ENCODE measurements at regions not wholly inside any gene's neighbourhood (a gene's known extent, or its start where the extent isn't known, plus 50 kb on each side); places are given as distances from the start of the nearest gene placed in this dataset.
A peak's percentile ranks its signal among the peaks of the same experiment; 100 is the strongest.

GRCh38 chr12:89213747-89214146 is 138.6 kb downstream of the DUSP6 start:
- H3K36me3 ChIP-seq (ENCODE audit: control insufficient read depth, insufficient read depth, low read length), result no peaks in the 10 kb centered on the region
- H3K4me3 ChIP-seq (ENCODE audit: low read depth, low read length), result no peak overlapping the region
- DNase-seq (ENCODE audit: low read depth) (no peak), FAIRE-seq (no peak)
- TF ChIP-seq CTCF (IDR thresholded peaks at IDR 0.05; ENCODE audit: insufficient read depth, low read length, severe bottlenecking), result no peak
- H3K27me3 ChIP-seq (ENCODE audit: control insufficient read depth, insufficient read depth, low read length), result no peaks in the 10 kb centered on the region

GRCh38 chr12:89213139-89213538 is 139.2 kb downstream of the DUSP6 start:
- Histone ChIP-seq H3K36me3 (ENCODE audit: control insufficient read depth, insufficient read depth, low read length) (no peaks in the 10 kb centered on the region), H3K27me3 (ENCODE audit: control insufficient read depth, insufficient read depth, low read length) (no peaks in the 10 kb centered on the region), H3K4me3 (ENCODE audit: low read depth, low read length) (no peak overlapping the region)
- FAIRE-seq, result no peak
- TF ChIP-seq CTCF (IDR thresholded peaks at IDR 0.05; ENCODE audit: insufficient read depth, low read length, severe bottlenecking), result no peak
- DNase-seq (ENCODE audit: low read depth), result no peak

GRCh38 chr12:89212339-89212771 is 139.9 kb downstream of the DUSP6 start:
- Histone ChIP-seq H3K27me3 (ENCODE audit: control insufficient read depth, insufficient read depth, low read length) (no peaks in the 10 kb centered on the region), H3K36me3 (ENCODE audit: control insufficient read depth, insufficient read depth, low read length) (no peaks in the 10 kb centered on the region), H3K4me3 (ENCODE audit: low read depth, low read length) (no peak overlapping the region)
- TF ChIP-seq CTCF (IDR thresholded peaks at IDR 0.05; ENCODE audit: insufficient read depth, low read length, severe bottlenecking), result no peak
- FAIRE-seq, result no peak
- DNase-seq (ENCODE audit: low read depth), result peak; percentile 31

DNA sequence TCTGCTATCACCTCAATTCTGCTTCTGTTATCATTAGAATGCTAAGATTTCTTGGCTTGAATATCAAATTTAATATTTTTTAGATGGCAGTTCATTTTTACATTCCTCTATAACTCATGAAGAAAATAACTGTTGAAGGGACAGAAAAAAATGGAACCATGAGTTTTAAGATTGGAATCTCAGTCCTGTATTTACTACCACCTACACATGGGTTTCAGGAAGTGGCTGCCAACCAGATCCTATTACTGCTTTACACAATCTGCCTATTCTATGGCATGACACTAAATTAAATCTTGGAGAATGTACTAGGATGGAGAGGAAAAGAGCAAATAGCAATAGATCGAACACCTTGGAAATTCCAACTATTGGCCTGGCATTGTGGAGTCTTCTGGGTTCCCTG is 140.8 kb downstream of the DUSP6 start:
- H3K36me3 ChIP-seq (ENCODE audit: control insufficient read depth, insufficient read depth, low read length), result no peaks in the 10 kb centered on the region
- no peak for TF ChIP-seq CTCF (IDR thresholded peaks at IDR 0.05; ENCODE audit: insufficient read depth, low read length, severe bottlenecking)
- no peak overlapping the region for H3K4me3 ChIP-seq (ENCODE audit: low read depth, low read length)
- FAIRE-seq, result no peak
- no peaks in the 10 kb centered on the region for H3K27me3 ChIP-seq (ENCODE audit: control insufficient read depth, insufficient read depth, low read length)
- peak; percentile 64 for DNase-seq (ENCODE audit: low read depth)

DNA sequence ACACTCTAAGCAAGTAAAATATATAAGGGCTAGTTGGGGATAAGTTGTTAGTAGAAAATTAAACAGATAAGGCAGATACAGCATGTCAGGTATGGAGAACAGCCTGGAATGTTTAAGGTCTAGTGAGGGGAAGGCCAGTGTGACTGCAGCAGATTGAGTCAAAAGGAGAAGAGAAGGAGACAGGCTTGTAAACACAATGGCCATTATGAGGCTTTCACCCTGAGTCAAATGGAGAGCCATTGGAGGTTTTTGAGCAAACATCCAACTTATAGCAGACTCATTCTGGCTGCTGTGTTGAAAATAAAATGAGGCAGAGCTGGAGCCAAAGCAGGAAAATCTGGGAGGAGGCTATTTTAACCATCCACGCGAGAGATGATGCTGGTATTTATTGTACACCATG is 142.0 kb downstream of the DUSP6 start:
- no peak for FAIRE-seq
- H3K4me3 ChIP-seq (ENCODE audit: low read depth, low read length), result no peak overlapping the region
- no peaks in the 10 kb centered on the region for H3K36me3 ChIP-seq (ENCODE audit: control insufficient read depth, insufficient read depth, low read length)
- no peaks in the 10 kb centered on the region for H3K27me3 ChIP-seq (ENCODE audit: control insufficient read depth, insufficient read depth, low read length)
- no peak for TF ChIP-seq CTCF (IDR thresholded peaks at IDR 0.05; ENCODE audit: insufficient read depth, low read length, severe bottlenecking)
- DNase-seq (ENCODE audit: low read depth), result no peak

DNA sequence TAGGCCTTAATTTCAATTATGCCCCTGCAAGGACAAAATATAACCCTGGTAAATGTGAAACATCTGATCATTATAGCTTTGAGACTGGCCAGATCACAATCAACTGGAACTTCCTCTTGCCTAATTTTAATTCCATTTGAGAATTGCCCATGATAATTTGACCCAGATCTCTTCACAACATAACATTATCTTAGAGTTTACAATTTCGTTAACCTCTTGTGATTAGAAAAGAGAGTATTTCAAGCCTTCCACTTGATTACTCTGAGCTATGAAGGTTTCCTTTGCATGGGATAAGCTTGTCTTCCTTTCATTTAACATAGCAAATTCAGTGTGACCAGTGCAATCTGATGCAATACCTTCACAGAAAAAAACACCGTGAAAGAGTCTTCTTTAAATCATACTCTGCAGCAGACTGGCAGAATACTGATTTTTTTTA is 143.6 kb downstream of the DUSP6 start:
- TF ChIP-seq CTCF (IDR thresholded peaks at IDR 0.05; ENCODE audit: insufficient read depth, low read length, severe bottlenecking), result no peak
- FAIRE-seq (no peak), DNase-seq (ENCODE audit: low read depth) (no peak)
- Histone ChIP-seq H3K36me3 (ENCODE audit: control insufficient read depth, insufficient read depth, low read length) (no peaks in the 10 kb centered on the region), H3K4me3 (ENCODE audit: low read depth, low read length) (no peak overlapping the region), H3K27me3 (ENCODE audit: control insufficient read depth, insufficient read depth, low read length) (no peaks in the 10 kb centered on the region)
